Mesodermal cell (in vitro differentiated cells): ENCODE measurements at regions not wholly inside any gene's neighbourhood (a gene's known extent, or its start where the extent isn't known, plus 50 kb on each side); places are given as distances from the start of the nearest gene placed in this dataset.
"Not testable (repeated sequence)": the region's sequence is repeated elsewhere in the genome, so short reads cannot be mapped to it uniquely, and the experiment has no call there.

Experiments
- H3K27ac ChIP-seq: 2 replicates; pipeline ENCODE4 v1.7.0; 2013; ENCODE audit warnings: mild to moderate bottlenecking, low read depth, low read length, moderate library complexity; ENCODE audit not compliant: severe bottlenecking
- H3K36me3 ChIP-seq: 2 replicates; pipeline ENCODE4 v1.7.1; 2013; ENCODE audit warnings: mild to moderate bottlenecking, low read length, moderate library complexity; ENCODE audit not compliant: control insufficient read depth, insufficient read depth
- H3K4me1 ChIP-seq: one replicate; pipeline ENCODE4 v1.7.1; 2013; ENCODE audit warnings: mild to moderate bottlenecking, low read length; ENCODE audit not compliant: insufficient read depth, control insufficient read depth, poor library complexity, severe bottlenecking
- H3K4me3 ChIP-seq: 2 replicates; pipeline ENCODE4 v1.7.0; 2013; ENCODE audit warnings: low read length, control low read depth, mild to moderate bottlenecking; ENCODE audit not compliant: insufficient read depth, poor library complexity, severe bottlenecking; ENCODE audit errors: extremely low read depth
- H3K9me3 ChIP-seq: 2 replicates; pipeline ENCODE4 v1.7.1; 2013; ENCODE audit warnings: mild to moderate bottlenecking, low read length, moderate library complexity; ENCODE audit not compliant: control insufficient read depth
- WGBS, 2 experiments: methylation state at CpG; one replicate each; pipeline ENCODE4 v1.1.5; 2013; ENCODE audit warnings: missing lambda C conversion rate in 2 of 2; ENCODE audit not compliant: insufficient coverage in 2 of 2; 5-methylcytosine and 5-hydroxymethylcytosine counted together

- Histone ChIP-seq H3K9me3 (no peaks in the 10 kb centered on the region), H3K36me3 (no peaks in the 10 kb centered on the region), H3K4me3 (no peak overlapping the region), H3K27ac (no peak overlapping the region), H3K4me1 (no peaks in the 10 kb centered on the region)
- WGBS, 2 experiments: 93 to 96% methylated on average over 5 of the region's 5 CpGs
Observed at GRCh38 chr4:83759611-83760010, 223.7 kb downstream of the GPAT3 start.

GRCh38 chr4:83758285-83758684 is 222.4 kb downstream of the GPAT3 start:
- no peaks in the 10 kb centered on the region for H3K36me3 ChIP-seq
- no peaks in the 10 kb centered on the region for H3K4me1 ChIP-seq
- no peak overlapping the region for H3K4me3 ChIP-seq
- no CpG with 5 or more reads among the region's 1 CpG for WGBS, 2 experiments
- H3K27ac ChIP-seq: no peak overlapping the region
- no peaks in the 10 kb centered on the region for H3K9me3 ChIP-seq

DNA sequence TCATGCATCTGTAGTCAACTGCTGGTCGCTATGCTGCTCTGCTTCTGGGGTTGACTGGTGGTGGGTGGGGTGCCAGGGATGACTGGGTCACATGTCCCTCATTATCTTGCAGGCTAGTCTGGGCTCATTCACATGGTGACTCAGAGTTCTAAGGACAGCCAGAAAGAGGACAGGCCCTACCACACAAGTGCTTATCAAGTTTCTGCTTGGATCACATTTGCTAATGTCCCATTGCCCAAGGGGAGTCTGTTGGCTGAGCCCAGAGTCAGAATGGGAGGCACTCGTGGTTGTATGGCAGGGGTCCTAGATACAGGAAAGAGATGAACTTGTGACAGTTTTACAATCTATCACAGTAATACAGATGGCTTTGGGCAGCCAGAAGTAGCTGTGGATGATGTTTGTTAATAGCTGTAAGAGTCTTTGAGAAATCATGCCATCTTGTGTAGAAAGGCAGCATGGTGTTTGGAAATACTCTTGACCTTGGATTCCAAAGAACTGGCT is 221.3 kb downstream of the GPAT3 start:
- Histone ChIP-seq H3K9me3 (no peaks in the 10 kb centered on the region), H3K36me3 (no peaks in the 10 kb centered on the region), H3K27ac (no peak overlapping the region), H3K4me3 (no peak overlapping the region), H3K4me1 (no peaks in the 10 kb centered on the region)
- WGBS, 2 experiments: 33% methylated on average over 1 of the region's 2 CpGs; no CpG with 5 or more reads in 1 of the 2 experiments

DNA sequence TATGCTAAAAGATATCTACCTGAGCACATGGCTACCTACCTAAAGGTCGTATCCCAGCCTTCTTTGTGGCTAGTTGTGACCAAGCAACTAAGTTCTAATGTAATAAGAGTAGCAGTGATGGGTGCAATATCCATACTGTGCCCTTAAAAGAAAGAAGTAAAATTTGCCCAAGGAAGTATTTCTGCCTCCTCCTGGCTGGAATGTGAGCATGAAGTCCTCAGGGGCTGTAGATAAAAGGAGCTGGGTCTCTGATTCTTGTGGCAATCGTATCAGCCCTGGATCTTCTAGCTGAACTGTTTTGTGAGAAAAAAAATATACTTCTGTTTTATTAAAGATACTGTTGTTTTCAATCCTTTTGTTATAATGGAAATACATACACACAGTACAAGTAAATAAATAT is 217.4 kb downstream of the GPAT3 start:
- WGBS, 2 experiments: no CpG with 5 or more reads among the region's 2 CpGs
- Histone ChIP-seq H3K4me3 (no peak overlapping the region), H3K36me3 (no peaks in the 10 kb centered on the region), H3K27ac (no peak overlapping the region), H3K9me3 (no peaks in the 10 kb centered on the region), H3K4me1 (no peaks in the 10 kb centered on the region)

- WGBS, 2 experiments: 56 to 71% methylated on average over 1 of the region's 1 CpG
- Histone ChIP-seq H3K27ac (no peak overlapping the region), H3K4me1 (no peaks in the 10 kb centered on the region), H3K9me3 (no peaks in the 10 kb centered on the region), H3K36me3 (no peaks in the 10 kb centered on the region), H3K4me3 (no peak overlapping the region)
Observed at GRCh38 chr4:83751336-83751949, 215.5 kb downstream of the GPAT3 start.

DNA sequence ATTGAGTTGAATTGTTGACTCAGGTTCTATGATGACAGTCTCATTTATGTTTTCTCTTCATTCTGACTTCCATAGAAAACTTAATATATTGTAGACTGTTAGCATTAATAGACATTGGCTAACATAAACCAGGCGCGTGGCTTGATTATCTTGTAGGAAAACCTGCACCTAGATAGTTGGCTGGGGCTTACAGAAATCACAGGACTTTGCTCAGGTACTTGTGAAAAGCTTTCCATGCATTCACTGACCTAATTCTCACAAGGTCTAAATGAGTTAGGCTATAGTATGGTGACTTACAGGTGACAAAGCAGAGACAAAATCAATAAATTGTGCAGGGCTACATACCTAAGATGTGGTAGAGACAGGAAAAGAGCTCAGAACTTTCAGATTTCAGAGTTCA is 212.8 kb downstream of the GPAT3 start:
- no peaks in the 10 kb centered on the region for H3K9me3 ChIP-seq
- H3K4me1 ChIP-seq: no peaks in the 10 kb centered on the region
- WGBS, 2 experiments: 100% methylated on average over 2 of the region's 2 CpGs; no CpG with 5 or more reads in 1 of the 2 experiments

DNA sequence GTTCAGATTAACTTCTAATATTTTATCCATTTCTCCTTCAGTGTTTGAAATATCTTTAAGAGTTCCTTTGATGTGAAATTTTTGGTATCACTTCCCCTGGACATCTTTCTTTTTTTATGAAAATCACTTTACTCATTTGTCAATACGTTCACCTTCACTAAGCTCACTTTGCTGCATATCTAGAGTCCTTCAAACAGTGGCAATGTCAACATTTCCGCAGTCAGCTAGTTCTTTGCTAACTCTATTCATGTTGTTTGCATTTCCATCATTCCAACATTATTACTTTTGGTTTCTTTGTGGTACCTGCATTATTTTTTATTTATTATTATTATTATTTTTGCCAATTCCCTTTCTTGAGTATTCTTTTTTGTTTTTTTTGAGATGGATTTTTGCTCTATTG is 203.0 kb downstream of the GPAT3 start:
- Histone ChIP-seq H3K9me3 (no peaks in the 10 kb centered on the region), H3K27ac (no peak overlapping the region), H3K36me3 (no peaks in the 10 kb centered on the region), H3K4me3 (no peak overlapping the region), H3K4me1 (no peaks in the 10 kb centered on the region)
- WGBS, 2 experiments: 93 to 100% methylated on average over 2 of the region's 2 CpGs

More for the DNA sequence above, 212.8 kb downstream of the GPAT3 start:
- no peak overlapping the region for H3K4me3 ChIP-seq
- H3K27ac ChIP-seq: no peak overlapping the region
- H3K36me3 ChIP-seq: no peaks in the 10 kb centered on the region

DNA sequence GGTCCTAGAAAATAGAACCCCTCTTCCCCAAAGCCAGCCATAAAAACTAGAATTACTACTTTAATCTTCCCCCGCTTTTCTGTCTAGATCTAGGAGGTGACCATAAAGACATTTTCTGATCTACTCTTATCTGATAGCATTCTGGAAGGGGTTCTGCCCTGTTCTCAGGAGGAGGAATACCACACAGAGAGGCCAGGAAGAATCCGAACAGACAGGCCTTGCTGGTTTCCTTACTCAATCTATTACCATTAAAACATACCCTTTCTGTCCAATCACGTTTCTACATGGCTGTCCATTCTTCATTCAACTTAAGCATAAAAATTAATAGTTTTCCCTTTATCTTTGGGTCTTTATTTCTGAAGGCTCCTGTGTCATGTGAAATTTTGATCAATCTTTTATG is 198.7 kb downstream of the GPAT3 start:
- H3K4me1 ChIP-seq: no peaks in the 10 kb centered on the region
- H3K36me3 ChIP-seq: no peaks in the 10 kb centered on the region
- no peak overlapping the region for H3K4me3 ChIP-seq
- H3K27ac ChIP-seq: no peak overlapping the region
- WGBS, 2 experiments: 90 to 100% methylated on average over 1 to 2 of the region's 3 CpGs
- no peaks in the 10 kb centered on the region for H3K9me3 ChIP-seq

DNA sequence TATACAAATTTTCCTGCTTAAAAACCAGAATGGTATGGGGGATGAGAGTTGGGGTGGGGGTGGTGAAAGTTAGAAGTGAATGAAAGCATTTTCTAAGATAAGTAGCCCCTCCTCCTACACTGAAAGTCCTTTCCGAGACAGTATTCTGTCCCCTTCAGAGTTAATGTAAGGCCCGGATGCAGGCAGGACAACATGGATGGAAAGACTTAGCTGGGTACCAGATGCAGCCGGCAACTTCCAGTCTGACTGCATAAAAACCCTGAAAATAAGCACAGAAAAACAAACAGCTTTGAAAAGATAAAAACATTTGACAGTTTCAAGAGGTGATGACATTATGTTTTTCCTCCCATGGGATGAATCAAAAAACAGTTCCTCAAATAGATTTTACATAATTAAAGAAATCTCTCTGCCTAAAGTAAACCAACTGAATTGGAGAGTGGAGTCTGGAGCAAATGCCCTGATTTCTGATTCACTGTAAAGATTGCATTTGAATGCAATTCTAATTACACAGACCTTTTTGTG is 196.3 kb downstream of the GPAT3 start:
- WGBS, 2 experiments: 94% methylated on average over 3 of the region's 3 CpGs; no CpG with 5 or more reads in 1 of the 2 experiments
- H3K4me1 ChIP-seq: no peaks in the 10 kb centered on the region
- no peaks in the 10 kb centered on the region for H3K9me3 ChIP-seq
- H3K36me3 ChIP-seq: no peaks in the 10 kb centered on the region
- no peak overlapping the region for H3K27ac ChIP-seq
- no peak overlapping the region for H3K4me3 ChIP-seq

GRCh38 chr4:83731609-83732008 is 195.7 kb downstream of the GPAT3 start:
- 85% methylated on average over 3 of the region's 3 CpGs; no CpG with 5 or more reads in 1 of the 2 experiments for WGBS, 2 experiments
- no peaks in the 10 kb centered on the region for H3K4me1 ChIP-seq
- H3K4me3 ChIP-seq: no peak overlapping the region
- H3K27ac ChIP-seq: no peak overlapping the region
- no peaks in the 10 kb centered on the region for H3K9me3 ChIP-seq
- no peaks in the 10 kb centered on the region for H3K36me3 ChIP-seq

DNA sequence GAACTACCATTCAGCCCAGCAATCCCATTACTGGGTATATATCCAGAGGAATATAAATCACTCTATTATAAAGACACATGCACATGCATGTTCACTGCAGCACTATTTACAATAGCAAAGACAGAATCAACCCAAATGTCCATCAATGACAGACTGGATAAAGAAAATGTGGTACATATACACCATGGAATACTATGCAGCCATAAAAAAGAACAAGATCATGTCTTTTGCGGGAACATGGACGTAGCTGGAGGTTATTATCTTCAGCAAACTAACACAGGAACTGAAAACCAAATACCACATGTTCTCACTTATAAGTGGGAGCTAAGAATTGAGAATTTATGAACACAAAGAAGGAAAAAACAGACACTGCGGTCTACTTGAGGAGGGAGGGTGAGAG is 195.1 kb downstream of the GPAT3 start:
- not testable (repeated sequence) for H3K4me3 ChIP-seq, H3K36me3 ChIP-seq, H3K4me1 ChIP-seq, H3K9me3 ChIP-seq, H3K27ac ChIP-seq
- WGBS, 2 experiments: no CpG with 5 or more reads among the region's 3 CpGs
